Ovary (tissue), 3 donors: ENCODE measurements at regions not wholly inside any gene's neighbourhood (a gene's known extent, or its start where the extent isn't known, plus 50 kb on each side); places are given as distances from the start of the nearest gene placed in this dataset.

Source experiments
- CTCF ChIP-seq, 3 donors: fragments of 450-650 bp in 2 of 3; fragments of 200-600 bp in 1 of 3; IDR thresholded peaks; one replicate each; pipeline versions ENCODE4 v1.5.1 to v1.8.0; 2016 to 2022; ENCODE audit warnings: antibody characterized with exemption in 3 of 3, mild to moderate bottlenecking in 1 of 3
- POLR2A ChIP-seq: fragments of 450-650 bp; IDR thresholded peaks from one replicate; pipeline ENCODE4 v1.6.1; 2017; ENCODE audit warnings: antibody characterized with exemption, mild to moderate bottlenecking, moderate library complexity
- donor health status: DM: no; HTN: no; CAD: no.

GRCh38 chr12:91967590-91967989 is 178.1 kb downstream of the BTG1 start:
- TF ChIP-seq CTCF (IDR thresholded peaks at IDR 0.05) (no peak), POLR2A (no peak)
